ENCODE measurements at regions not wholly inside any gene's neighbourhood (a gene's known extent, or its start where the extent isn't known, plus 50 kb on each side); places are given as distances from the start of the nearest gene placed in this dataset.

GRCh38 chr6:138593124-138593877, 94.0 kb upstream of the NHSL1 start (continued):
- TF ChIP-seq PREB (CRISPR knock-in tag; IDR thresholded peaks at IDR 0.05) (no peak), ZNF24 (IDR thresholded peaks at IDR 0.05) (peak; percentile 91), TRIM22 (IDR thresholded peaks at IDR 0.05) (no peak), ZNF276 (CRISPR knock-in tag; IDR thresholded peaks at IDR 0.05; ENCODE audit: low read depth) (no peak), ZNF432 (CRISPR knock-in tag; IDR thresholded peaks at IDR 0.05; ENCODE audit: borderline replicate concordance) (no peak), ZNF350 (CRISPR knock-in tag; IDR thresholded peaks at IDR 0.05; ENCODE audit: borderline replicate concordance, low read depth) (no peak; the same call in 1 of the 2 replicates), TFAP4 (IDR thresholded peaks at IDR 0.05; ENCODE audit: borderline replicate concordance, low read depth) (no peak), TEAD3 (CRISPR knock-in tag; optimal IDR thresholded peaks at IDR 0.05; ENCODE audit: borderline replicate concordance) (peak; percentile 72), GLI4 (CRISPR knock-in tag; IDR thresholded peaks at IDR 0.05; ENCODE audit: borderline replicate concordance) (no peak), GATAD1 (CRISPR knock-in tag; IDR thresholded peaks at IDR 0.05) (peak; percentile 65), PCBP1 (IDR thresholded peaks at IDR 0.05; ENCODE audit: borderline replicate concordance, low read depth, low read length) (no peak), ZNF670 (CRISPR knock-in tag; IDR thresholded peaks at IDR 0.05; ENCODE audit: borderline replicate concordance) (no peak), ZSCAN29 (CRISPR knock-in tag; conservative IDR thresholded peaks at IDR 0.05) (no peak), HNF4A (CRISPR knock-in tag; IDR thresholded peaks at IDR 0.05) (peak; percentile 51; the same call in 1 of the 2 replicates), ZNF687 (CRISPR knock-in tag; IDR thresholded peaks at IDR 0.05) (no peak; the same call in 1 of the 2 replicates), ZNF260 (CRISPR knock-in tag; IDR thresholded peaks at IDR 0.05; ENCODE audit: borderline replicate concordance, low read depth) (no peak), AGO2 (optimal IDR thresholded peaks at IDR 0.05; ENCODE audit: low read depth, low read length) (no peak), AGO1 (IDR thresholded peaks at IDR 0.05; ENCODE audit: low read depth, low read length, poor library complexity, severe bottlenecking) (no peak), BHLHE40 (IDR thresholded peaks at IDR 0.05; ENCODE audit: low read length) (peak; percentile 75), REL (CRISPR knock-in tag; conservative IDR thresholded peaks at IDR 0.05) (no peak), ZNF652 (CRISPR knock-in tag; IDR thresholded peaks at IDR 0.05; ENCODE audit: borderline replicate concordance, low read depth) (no peak)
